ENCODE measurements at regions not wholly inside any gene's neighbourhood (a gene's known extent, or its start where the extent isn't known, plus 50 kb on each side); places are given as distances from the start of the nearest gene placed in this dataset.

- Histone ChIP-seq H3K27me3 (no peaks in the 10 kb centered on the region), H3K36me3 (no peaks in the 10 kb centered on the region), H3K27ac (no peak overlapping the region), H3K9me3 (no peaks in the 10 kb centered on the region), H3K4me3 (replicated peaks in 1 of 3) (no peak overlapping the region), H3K4me1 (no peaks in the 10 kb centered on the region)
- TF ChIP-seq CTCF (IDR thresholded peaks at IDR 0.05) (no peak), POLR2A (IDR thresholded peaks at IDR 0.05) (no peak)
- intact Hi-C loops (cut with DNase I) = loop anchor here (5.0 kb wide), 1 partner anchor 50 kb away; no protein-coding TSS in a partner anchor
- WGBS, 2 donors = 83 to 86% methylated on average over 9 of the region's 9 CpGs
- DNase-seq = no peak
Measured at GRCh38 chr15:69987492-69988489, 109.9 kb downstream of the TLE3 start.

GRCh38 chr15:69988541-69989225 is 109.0 kb downstream of the TLE3 start:
- no peak overlapping the region for H3K4me3 ChIP-seq (replicated peaks in 1 of 3)
- intact Hi-C loops (cut with DNase I) = loop anchor here (5.0 kb wide), 1 partner anchor 51 kb away; no protein-coding TSS in a partner anchor
- no peaks in the 10 kb centered on the region for H3K4me1 ChIP-seq
- no peaks in the 10 kb centered on the region for H3K27me3 ChIP-seq
- no peaks in the 10 kb centered on the region for H3K36me3 ChIP-seq
- WGBS, 2 donors = 69 to 74% methylated on average over 9 to 10 of the region's 10 CpGs
- TF ChIP-seq CTCF (IDR thresholded peaks at IDR 0.05) = no peak
- no peak overlapping the region for H3K27ac ChIP-seq
- no peaks in the 10 kb centered on the region for H3K9me3 ChIP-seq
- DNase-seq = no peak

- intact Hi-C loops (cut with DNase I) = no loop called here
- no peaks in the 10 kb centered on the region for H3K27me3 ChIP-seq
- H3K36me3 ChIP-seq = no peaks in the 10 kb centered on the region
- no peaks in the 10 kb centered on the region for H3K4me1 ChIP-seq
- no peaks in the 10 kb centered on the region for H3K9me3 ChIP-seq
- no peak for DNase-seq
- TF ChIP-seq CTCF (IDR thresholded peaks at IDR 0.05) (no peak), POLR2A (IDR thresholded peaks at IDR 0.05) (no peak)
- no peak overlapping the region for H3K27ac ChIP-seq
- no peak overlapping the region for H3K4me3 ChIP-seq (replicated peaks in 1 of 3)
- 68 to 76% methylated on average over 20 of the region's 20 CpGs for WGBS, 2 donors
Measured at GRCh38 chr15:69990566-69991421, 106.9 kb downstream of the TLE3 start.

- DNase-seq = no peak
- TF ChIP-seq CTCF (IDR thresholded peaks at IDR 0.05) (no peak), POLR2A (IDR thresholded peaks at IDR 0.05) (no peak)
- Histone ChIP-seq H3K4me3 (replicated peaks in 1 of 3) (no peak overlapping the region), H3K36me3 (no peaks in the 10 kb centered on the region), H3K4me1 (no peaks in the 10 kb centered on the region), H3K9me3 (no peaks in the 10 kb centered on the region), H3K27me3 (no peaks in the 10 kb centered on the region), H3K27ac (no peak overlapping the region)
- 50 to 75% methylated on average over 1 to 4 of the region's 10 CpGs for WGBS, 2 donors
- intact Hi-C loops (cut with DNase I) = no loop called here
Measured at GRCh38 chr15:69991551-69991980, 106.2 kb downstream of the TLE3 start.

All from thyroid gland (tissue), 4 donors.